Breast epithelium (tissue), 4 donors: ENCODE measurements at regions not wholly inside any gene's neighbourhood (a gene's known extent, or its start where the extent isn't known, plus 50 kb on each side); places are given as distances from the start of the nearest gene placed in this dataset.

ENCODE experiments used
- DNase-seq, 2 donors: peaks; one replicate each; pipeline ENCODE4 v3.0.0-alpha.2; 2019; ENCODE audit warnings: low spot score in 2 of 2
- H3K27ac ChIP-seq, 2 donors: fragments of 200-600 bp; sonication (generic) in 1 of 2; one replicate each; pipeline ENCODE4 v1.5.1; 2016 to 2019; ENCODE audit warnings: mild to moderate bottlenecking in 1 of 2
- H3K27me3 ChIP-seq, 2 donors: fragments of 200-600 bp; sonication (generic) in 1 of 2; one replicate each; pipeline versions ENCODE4 v1.5.1 to v1.6.0; 2017 to 2019; ENCODE audit warnings: control low read depth in 1 of 2, mild to moderate bottlenecking in 1 of 2
- H3K36me3 ChIP-seq: fragments of 200-600 bp; one replicate; pipeline ENCODE4 v1.5.1; 2019
- H3K4me1 ChIP-seq, 2 donors: fragments of 200-600 bp; sonication (generic); one replicate each; pipeline ENCODE4 v1.5.1; 2016 to 2019; ENCODE audit warnings: control low read depth in 1 of 2
- H3K4me3 ChIP-seq, 3 donors: fragments of 200-600 bp; sonication (generic); 1 replicate in 2 of 3; 2 replicates in 1 of 3; pipeline ENCODE4 v1.5.1; 2016 to 2019; ENCODE audit warnings: mild to moderate bottlenecking in 3 of 3, moderate library complexity in 2 of 3
- H3K9me3 ChIP-seq, 2 donors: fragments of 200-600 bp; sonication (generic) in 1 of 2; one replicate each; pipeline ENCODE4 v1.5.1; 2016 to 2019; ENCODE audit warnings: control low read depth in 1 of 2
- CTCF ChIP-seq, 3 donors: fragments of 450-650 bp; IDR thresholded peaks; one replicate each; pipeline ENCODE4 v1.5.1; 2016 to 2017; ENCODE audit warnings: antibody characterized with exemption in 3 of 3, mild to moderate bottlenecking in 3 of 3, moderate library complexity in 3 of 3
- POLR2A ChIP-seq: fragments of 450-650 bp; IDR thresholded peaks from one replicate; pipeline ENCODE4 v1.6.1; 2016; ENCODE audit warnings: antibody characterized with exemption, mild to moderate bottlenecking, moderate library complexity
- POLR2AphosphoS5 ChIP-seq, 3 donors: sonication (generic); formaldehyde crosslinking; IDR thresholded peaks; one replicate each; pipeline ENCODE4 v1.6.1; 2017; ENCODE audit warnings: antibody characterized with exemption in 3 of 3
- intact Hi-C: fragments of 100-400 bp; cut with DNase I; formaldehyde crosslinking; loops from one replicate; pipeline ENCODE4 v1.15.1; 2023; ENCODE audit warnings: low total_unique reads

DNA sequence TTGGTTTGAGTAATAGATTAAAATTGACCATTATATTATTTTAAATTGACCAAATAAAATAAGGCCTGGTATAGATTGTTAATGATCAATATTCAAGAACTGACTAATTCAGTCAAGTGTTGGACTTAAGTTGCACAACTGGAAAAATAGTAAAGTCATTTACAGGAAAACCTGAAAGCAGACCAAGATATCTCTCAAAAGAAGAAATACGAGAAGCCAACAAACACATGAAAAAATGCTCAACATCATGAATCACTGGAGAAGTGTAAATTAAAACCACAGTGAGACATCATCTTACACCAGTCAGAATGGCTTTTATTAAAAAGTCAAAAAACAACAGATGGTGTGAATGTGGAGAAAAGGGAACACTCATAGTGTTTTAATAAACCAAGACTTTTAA, 80.4 kb upstream of the MALRD1 start:
- no peaks in the 10 kb centered on the region for H3K27me3 ChIP-seq
- TF ChIP-seq POLR2A (no peak), CTCF (IDR thresholded peaks at IDR 0.05) (no peak), POLR2AphosphoS5 (IDR thresholded peaks at IDR 0.05) (no peak)
- no peaks in the 10 kb centered on the region for H3K36me3 ChIP-seq
- no peaks in the 10 kb centered on the region for H3K9me3 ChIP-seq
- no peak overlapping the region for H3K27ac ChIP-seq
- no peak overlapping the region for H3K4me3 ChIP-seq
- intact Hi-C loops = no loop called here
- DNase-seq = no peak
- H3K4me1 ChIP-seq = no peaks in the 10 kb centered on the region

- intact Hi-C loops = loop anchor here (5.0 kb wide), 1 partner anchor 1501 kb away; no protein-coding TSS in a partner anchor
- DNase-seq = no peak
- Histone ChIP-seq H3K9me3 (peaks cover 0 to 6% of the 10 kb centered on the region in 2 donors), H3K36me3 (no peaks in the 10 kb centered on the region), H3K4me1 (no peaks in the 10 kb centered on the region), H3K27ac (no peak overlapping the region), H3K27me3 (no peaks in the 10 kb centered on the region), H3K4me3 (no peak overlapping the region)
- TF ChIP-seq POLR2A (no peak), POLR2AphosphoS5 (IDR thresholded peaks at IDR 0.05) (no peak), CTCF (IDR thresholded peaks at IDR 0.05) (no peak)
Measured at GRCh38 chr10:18976696-18977251, 71.8 kb upstream of the MALRD1 start.

DNA sequence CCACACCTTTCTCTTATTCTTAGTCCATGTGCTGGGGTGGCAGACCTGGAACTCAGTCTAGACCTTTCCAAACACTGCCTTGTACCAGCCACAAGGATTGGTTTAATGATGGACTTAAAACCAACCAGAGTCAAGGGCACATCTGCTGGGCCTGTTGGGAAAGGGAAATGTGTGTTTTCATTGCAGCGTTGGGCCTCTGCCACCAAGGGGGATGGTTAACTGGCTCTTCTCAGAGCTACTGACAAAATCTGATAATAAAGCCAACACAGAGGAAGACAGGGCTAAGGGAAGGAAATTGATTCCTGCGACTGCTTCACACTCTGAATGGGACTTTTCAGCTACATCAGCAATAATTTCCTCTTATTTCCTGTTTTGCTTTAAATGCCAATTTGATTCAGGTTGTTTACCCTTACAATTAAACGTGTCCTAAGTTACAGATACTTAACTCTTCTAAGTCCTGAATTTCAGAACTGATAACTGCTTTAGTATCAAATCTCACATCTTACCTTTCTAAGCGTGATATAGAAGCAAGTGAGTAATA, 68.4 kb upstream of the MALRD1 start:
- no peaks in the 10 kb centered on the region for H3K36me3 ChIP-seq
- intact Hi-C loops = no loop called here
- H3K4me3 ChIP-seq = no peak overlapping the region
- H3K9me3 ChIP-seq = no peaks in the 10 kb centered on the region
- no peak overlapping the region for H3K27ac ChIP-seq
- no peaks in the 10 kb centered on the region for H3K27me3 ChIP-seq
- no peaks in the 10 kb centered on the region for H3K4me1 ChIP-seq
- no peak for DNase-seq
- TF ChIP-seq CTCF (IDR thresholded peaks at IDR 0.05) (no peak), POLR2AphosphoS5 (IDR thresholded peaks at IDR 0.05) (no peak), POLR2A (no peak)

- Histone ChIP-seq H3K27me3 (no peaks in the 10 kb centered on the region), H3K36me3 (no peaks in the 10 kb centered on the region), H3K27ac (no peak overlapping the region), H3K4me1 (no peaks in the 10 kb centered on the region), H3K4me3 (no peak overlapping the region), H3K9me3 (peaks cover 8 to 15% of the 10 kb centered on the region in 2 donors)
- intact Hi-C loops = no loop called here
- DNase-seq = no peak
- TF ChIP-seq POLR2AphosphoS5 (IDR thresholded peaks at IDR 0.05) (no peak), POLR2A (no peak), CTCF (IDR thresholded peaks at IDR 0.05) (no peak)
Measured at GRCh38 chr10:18984531-18984930, 64.1 kb upstream of the MALRD1 start.

DNA sequence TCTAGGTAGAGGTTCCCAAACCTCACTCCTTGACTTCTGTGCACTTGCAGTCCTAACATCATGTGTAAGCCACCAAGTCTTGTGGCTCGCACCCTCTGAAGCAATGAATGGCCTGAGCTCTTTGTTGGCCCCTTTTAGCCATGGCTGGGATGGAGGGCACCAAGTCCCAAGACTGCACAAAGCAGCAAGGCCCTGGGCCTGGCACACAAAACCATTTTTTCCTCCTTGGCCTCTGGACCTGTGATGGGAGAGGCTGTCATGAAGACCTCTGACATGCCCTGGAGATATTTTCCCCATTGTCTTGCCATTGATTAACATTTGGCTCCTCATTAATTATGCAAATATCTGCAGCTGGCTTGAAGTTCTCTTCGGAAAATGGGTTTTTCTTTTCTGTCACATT, 60.3 kb upstream of the MALRD1 start:
- no peaks in the 10 kb centered on the region for H3K27me3 ChIP-seq
- peaks cover 8 to 23% of the 10 kb centered on the region in 2 donors for H3K9me3 ChIP-seq
- no peak overlapping the region for H3K27ac ChIP-seq
- no peak for TF ChIP-seq POLR2AphosphoS5 (IDR thresholded peaks at IDR 0.05)
- no peak for TF ChIP-seq POLR2A
- no peak for TF ChIP-seq CTCF (IDR thresholded peaks at IDR 0.05)
- intact Hi-C loops = no loop called here
- H3K4me3 ChIP-seq = no peak overlapping the region
- no peaks in the 10 kb centered on the region for H3K4me1 ChIP-seq
- no peaks in the 10 kb centered on the region for H3K36me3 ChIP-seq
- no peak for DNase-seq
